Fibroblast of lung (primary cell): ENCODE measurements at regions not wholly inside any gene's neighbourhood (a gene's known extent, or its start where the extent isn't known, plus 50 kb on each side); places are given as distances from the start of the nearest gene placed in this dataset.

Experiments used
- DNase-seq, 2 donors: peaks; one replicate each; pipeline versions ENCODE4 v3.0.0 to v3.0.0-alpha.2; 2010; ENCODE audit warnings: low read depth in 2 of 2
- H2AFZ ChIP-seq: 2 replicates; pipeline ENCODE4 v1.5.1; 2012; ENCODE audit warnings: low read length, control low read depth, inconsistent platforms
- H3K27ac ChIP-seq: 2 replicates; pipeline ENCODE4 v1.5.1; 2011; ENCODE audit warnings: low read length, control low read depth; ENCODE audit not compliant: insufficient read depth
- H3K27me3 ChIP-seq: 2 replicates; pipeline ENCODE4 v1.5.1; 2011; ENCODE audit warnings: mild to moderate bottlenecking, low read length; ENCODE audit not compliant: control insufficient read depth, insufficient read depth
- H3K36me3 ChIP-seq: 2 replicates; pipeline ENCODE4 v1.5.1; 2011; ENCODE audit warnings: low read length; ENCODE audit not compliant: control insufficient read depth, insufficient read depth
- H3K4me1 ChIP-seq: 2 replicates; pipeline ENCODE4 v1.5.1; 2011; ENCODE audit warnings: low read length; ENCODE audit not compliant: control insufficient read depth, insufficient read depth; ENCODE audit errors: extremely low read depth
- H3K4me2 ChIP-seq: 2 replicates; pipeline ENCODE4 v1.5.1; 2011; ENCODE audit warnings: low read length, control low read depth; ENCODE audit not compliant: insufficient read depth; ENCODE audit errors: extremely low read depth
- H3K4me3 ChIP-seq, 4 experiments: fragments of 200-600 bp in 1 of 4; sonication (generic) in 1 of 4; replicated peaks in 1 of 4; 2 replicates each; pipeline ENCODE4 v1.5.1; 2011 to 2016; ENCODE audit warnings: low read length in 4 of 4, low read depth in 3 of 4, mild to moderate bottlenecking in 3 of 4, control low read depth in 2 of 4, inconsistent platforms in 1 of 4, mixed read lengths in 1 of 4; ENCODE audit not compliant: insufficient read depth in 1 of 4; ENCODE audit errors: control extremely low read depth in 1 of 4
- H3K79me2 ChIP-seq: 2 replicates; pipeline ENCODE4 v1.5.1; 2012; ENCODE audit warnings: mild to moderate bottlenecking, low read length, inconsistent platforms; ENCODE audit not compliant: control insufficient read depth, insufficient read depth
- H3K9ac ChIP-seq: 2 replicates; pipeline ENCODE4 v1.5.1; 2011; ENCODE audit warnings: mild to moderate bottlenecking, low read length, control low read depth; ENCODE audit not compliant: insufficient read depth
- H3K9me3 ChIP-seq: 2 replicates; pipeline ENCODE4 v1.5.1; 2012; ENCODE audit warnings: low read depth, low read length; ENCODE audit not compliant: control insufficient read depth, insufficient read depth
- H4K20me1 ChIP-seq: 2 replicates; pipeline ENCODE4 v1.5.1; 2011; ENCODE audit warnings: low read length; ENCODE audit not compliant: control insufficient read depth, insufficient read depth; ENCODE audit errors: extremely low read depth
- CTCF ChIP-seq, 2 donors: IDR thresholded peaks in 1 of 2; conservative IDR thresholded peaks in 1 of 2; 1 replicate in 1 of 2; 2 replicates in 1 of 2; pipeline ENCODE4 v1.5.1; 2011 to 2012; ENCODE audit warnings: low read length in 2 of 2, control low read depth in 1 of 2, inconsistent platforms in 1 of 2, low read depth in 1 of 2, mild to moderate bottlenecking in 1 of 2
- EZH2 ChIP-seq: IDR thresholded peaks from 2 replicates; pipeline ENCODE4 v1.5.1; 2012; ENCODE audit warnings: low read length, control low read depth, mild to moderate bottlenecking; ENCODE audit errors: missing control alignments

GRCh38 chr4:15194520-15194919 is 192.2 kb downstream of the CPEB2 start:
- no peak overlapping the region for H3K4me3 ChIP-seq
- DNase-seq, result peak in 1 of 2 donors; percentile 24

GRCh38 chr4:15197005-15197404 is 194.7 kb downstream of the CPEB2 start:
- Histone ChIP-seq H3K4me3 (no peak overlapping the region), H3K79me2 (no peaks in the 10 kb centered on the region), H2AFZ (no peak overlapping the region), H3K9ac (no peak overlapping the region), H3K9me3 (no peaks in the 10 kb centered on the region), H3K27ac (no peak overlapping the region), H3K27me3 (no peaks in the 10 kb centered on the region), H3K4me2 (no peak overlapping the region), H3K4me1 (no peaks in the 10 kb centered on the region), H4K20me1 (no peaks in the 10 kb centered on the region), H3K36me3 (no peaks in the 10 kb centered on the region)
- peak; percentile 39 to 52 for TF ChIP-seq CTCF (conservative IDR thresholded peaks at IDR 0.05 in 1 of 2, IDR thresholded peaks at IDR 0.05 in 1 of 2; ENCODE audit: low read depth in 1 of 2, low read length in 2 of 2)
- TF ChIP-seq EZH2, result no peak
- peak; percentile 11 to 51 for DNase-seq

More at GRCh38 chr4:15194520-15194919, 192.2 kb downstream of the CPEB2 start:
- H3K36me3 ChIP-seq, result no peaks in the 10 kb centered on the region
- H3K27me3 ChIP-seq, result no peaks in the 10 kb centered on the region
- H4K20me1 ChIP-seq, result no peaks in the 10 kb centered on the region
- H3K27ac ChIP-seq, result no peak overlapping the region
- no peak overlapping the region for H3K9ac ChIP-seq
- H2AFZ ChIP-seq, result no peak overlapping the region
- H3K9me3 ChIP-seq, result no peaks in the 10 kb centered on the region
- H3K4me1 ChIP-seq, result no peaks in the 10 kb centered on the region
- no peak for TF ChIP-seq CTCF (conservative IDR thresholded peaks at IDR 0.05 in 1 of 2, IDR thresholded peaks at IDR 0.05 in 1 of 2; ENCODE audit: low read depth in 1 of 2, low read length in 2 of 2)
- no peak for TF ChIP-seq EZH2
- no peaks in the 10 kb centered on the region for H3K79me2 ChIP-seq
- no peak overlapping the region for H3K4me2 ChIP-seq

- no peak overlapping the region for H3K27ac ChIP-seq
- H3K4me3 ChIP-seq, result no peak overlapping the region
- H2AFZ ChIP-seq, result peak overlapping the region; percentile 46
- H3K9me3 ChIP-seq, result no peaks in the 10 kb centered on the region
- H3K27me3 ChIP-seq, result no peaks in the 10 kb centered on the region
- H3K4me2 ChIP-seq, result no peak overlapping the region
- no peaks in the 10 kb centered on the region for H3K36me3 ChIP-seq
- H3K79me2 ChIP-seq, result no peaks in the 10 kb centered on the region
- no peaks in the 10 kb centered on the region for H4K20me1 ChIP-seq
- DNase-seq, result peak; percentile 22 to 32
- H3K4me1 ChIP-seq, result no peaks in the 10 kb centered on the region
- no peak overlapping the region for H3K9ac ChIP-seq
- TF ChIP-seq EZH2 (no peak), CTCF (conservative IDR thresholded peaks at IDR 0.05 in 1 of 2, IDR thresholded peaks at IDR 0.05 in 1 of 2; ENCODE audit: low read depth in 1 of 2, low read length in 2 of 2) (no peak)
Observed at GRCh38 chr4:15198070-15198727, 195.9 kb downstream of the CPEB2 start.
